H1 (cell line): ENCODE measurements at regions not wholly inside any gene's neighbourhood (a gene's known extent, or its start where the extent isn't known, plus 50 kb on each side); places are given as distances from the start of the nearest gene placed in this dataset.

Experiments used
- CTCF ChIA-PET: fragments of 300-600 bp; sonication (Branson Sonifier 250); formaldehyde crosslinking; loops from one replicate; lab custom pipeline; 2021; ENCODE audit not compliant: partially characterized antibody; lab: Charles Lee
- POLR2A ChIA-PET: fragments of 300-600 bp; sonication (Branson Sonifier 250); formaldehyde crosslinking; loops from one replicate; lab custom pipeline; 2021; ENCODE audit warnings: inconsistent platforms; ENCODE audit not compliant: partially characterized antibody; lab: Charles Lee
- DNase-seq, 2 experiments: peaks; one replicate each; pipeline versions ENCODE4 v3.0.0 to v3.0.0-alpha.2; 2010 to 2022; ENCODE audit warnings: low spot score in 2 of 2, low read depth in 1 of 2, mixed read lengths in 1 of 2
- FAIRE-seq: peaks from 2 replicates; lab custom pipeline; 2011; peaks lifted over from hg19 to GRCh38; lab: Jason Lieb, UNC
- H2AFZ ChIP-seq: 2 replicates; pipeline ENCODE4 v1.8.1; 2012; ENCODE audit warnings: low read length, inconsistent platforms
- H2AK5ac ChIP-seq: 2 replicates; pipeline ENCODE4 v1.6.1; 2013; ENCODE audit warnings: low read depth, low read length
- H2BK120ac ChIP-seq: replicated peaks from 2 replicates; pipeline ENCODE3; 2013; ENCODE audit warnings: low read depth, low read length, inconsistent platforms
- H2BK12ac ChIP-seq: 2 replicates; pipeline ENCODE4 v1.6.1; 2013; ENCODE audit warnings: low read depth, low read length
- H2BK15ac ChIP-seq: 2 replicates; pipeline ENCODE4 v1.6.1; 2013; ENCODE audit warnings: low read length
- H2BK20ac ChIP-seq: 2 replicates; pipeline ENCODE4 v1.6.1; 2013; ENCODE audit warnings: low read length
- H2BK5ac ChIP-seq: 2 replicates; pipeline ENCODE4 v1.6.1; 2013; ENCODE audit warnings: low read depth, low read length
- H3K14ac ChIP-seq: 2 replicates; pipeline ENCODE4 v1.6.1; 2013; ENCODE audit warnings: inconsistent platforms; ENCODE audit not compliant: insufficient read length
- H3K18ac ChIP-seq: 2 replicates; pipeline ENCODE4 v1.6.1; 2013; ENCODE audit warnings: low read length; ENCODE audit errors: extremely low read depth
- H3K23ac ChIP-seq: 2 replicates; pipeline ENCODE4 v1.6.1; 2013; ENCODE audit warnings: inconsistent platforms; ENCODE audit not compliant: insufficient read length
- H3K23me2 ChIP-seq: 2 replicates; pipeline ENCODE4 v1.6.1; 2013; ENCODE audit warnings: low read depth, low read length
- H3K27ac ChIP-seq: 2 replicates; pipeline ENCODE4 v1.6.1; 2011; ENCODE audit warnings: low read depth, low read length, inconsistent platforms
- H3K27me3 ChIP-seq, 4 experiments: replicated peaks in 1 of 4; 1 replicate in 1 of 4; 2 replicates in 3 of 4; pipeline versions ENCODE4 v1.6.1 to v1.8.1; 2011 to 2013; ENCODE audit warnings: low read length in 3 of 4, mild to moderate bottlenecking in 3 of 4, inconsistent platforms in 2 of 4, mixed read lengths in 2 of 4, moderate library complexity in 1 of 4; ENCODE audit not compliant: control insufficient read depth in 3 of 4, insufficient read depth in 3 of 4; ENCODE audit errors: extremely low read depth in 1 of 4
- H3K36me3 ChIP-seq, 4 experiments: 2 replicates each; pipeline versions ENCODE4 v1.6.1 to v1.8.1; 2011 to 2013; ENCODE audit warnings: mild to moderate bottlenecking in 4 of 4, low read length in 3 of 4, moderate library complexity in 2 of 4, control low read depth in 1 of 4, inconsistent platforms in 1 of 4; ENCODE audit not compliant: insufficient read depth in 4 of 4, control insufficient read depth in 2 of 4
- H3K4ac ChIP-seq: replicated peaks from 2 replicates; pipeline ENCODE3; 2013; ENCODE audit warnings: low read length, low read depth, mixed read lengths, inconsistent platforms; ENCODE audit not compliant: insufficient read length
- H3K4me1 ChIP-seq, 4 experiments: replicated peaks in 1 of 4; 1 replicate in 1 of 4; 2 replicates in 3 of 4; pipeline versions ENCODE4 v1.6.1 to v1.8.1; 2011 to 2013; ENCODE audit warnings: low read length in 3 of 4, inconsistent platforms in 2 of 4, mixed read lengths in 1 of 4; ENCODE audit not compliant: insufficient read depth in 4 of 4, control insufficient read depth in 3 of 4
- H3K4me2 ChIP-seq, 2 experiments: 2 replicates each; pipeline versions ENCODE4 v1.6.1 to v1.8.1; 2011 to 2013; ENCODE audit warnings: low read depth in 2 of 2, low read length in 2 of 2, control low read depth in 1 of 2, inconsistent platforms in 1 of 2, mild to moderate bottlenecking in 1 of 2; ENCODE audit not compliant: insufficient read depth in 1 of 2
- H3K4me3 ChIP-seq, 4 experiments: fragments of 200-600, 300-600 bp in 1 of 4; sonication (generic), shearing (Covaris generic), sonication (Bioruptor Twin) in 1 of 4; 2 replicates each; pipeline versions ENCODE4 v1.5.1 to v1.8.1; 2011 to 2016; ENCODE audit warnings: low read length in 4 of 4, low read depth in 3 of 4, control low read depth in 2 of 4, inconsistent platforms in 2 of 4, mild to moderate bottlenecking in 2 of 4, mixed read lengths in 1 of 4, moderate library complexity in 1 of 4; ENCODE audit not compliant: insufficient read depth in 2 of 4; ENCODE audit errors: extremely low read depth in 1 of 4
- H3K56ac ChIP-seq: replicated peaks from 2 replicates; pipeline ENCODE3; 2013; ENCODE audit warnings: low read depth, mild to moderate bottlenecking, mixed read lengths, low read length, inconsistent platforms; ENCODE audit not compliant: insufficient read length
- H3K79me1 ChIP-seq: 2 replicates; pipeline ENCODE4 v1.6.1; 2013; ENCODE audit warnings: low read depth, low read length, control low read depth
- H3K79me2 ChIP-seq, 2 experiments: 2 replicates each; pipeline versions ENCODE4 v1.6.1 to v1.8.1; 2012 to 2013; ENCODE audit warnings: low read length in 2 of 2, mild to moderate bottlenecking in 2 of 2, inconsistent platforms in 1 of 2; ENCODE audit not compliant: insufficient read depth in 2 of 2, control insufficient read depth in 1 of 2
- H3K9ac ChIP-seq, 4 experiments: replicated peaks in 1 of 4; 1 replicate in 1 of 4; 2 replicates in 3 of 4; pipeline versions ENCODE4 v1.6.1 to v1.8.1; 2011 to 2013; ENCODE audit warnings: low read depth in 3 of 4, low read length in 3 of 4, control low read depth in 2 of 4, mild to moderate bottlenecking in 2 of 4, moderate library complexity in 2 of 4, inconsistent platforms in 1 of 4; ENCODE audit errors: extremely low read depth in 1 of 4
- H3K9me3 ChIP-seq, 2 experiments: 2 replicates each; pipeline versions ENCODE4 v1.6.1 to v1.8.1; 2012 to 2013; ENCODE audit warnings: mild to moderate bottlenecking in 2 of 2, moderate library complexity in 2 of 2, control low read depth in 1 of 2, inconsistent platforms in 1 of 2, low read depth in 1 of 2, low read length in 1 of 2, mixed read lengths in 1 of 2; ENCODE audit not compliant: insufficient read depth in 2 of 2
- H4K20me1 ChIP-seq, 2 experiments: replicated peaks in 1 of 2; 2 replicates each; pipeline versions ENCODE3 to v1.8.1; 2011 to 2013; ENCODE audit warnings: inconsistent platforms in 2 of 2, low read length in 2 of 2, mild to moderate bottlenecking in 1 of 2; ENCODE audit not compliant: insufficient read depth in 2 of 2, control insufficient read depth in 1 of 2
- H4K5ac ChIP-seq: 2 replicates; pipeline ENCODE4 v1.6.1; 2013; ENCODE audit warnings: low read length, low read depth, mixed read lengths, inconsistent platforms; ENCODE audit not compliant: insufficient read length
- H4K8ac ChIP-seq: 2 replicates; pipeline ENCODE4 v1.8.0; 2013; ENCODE audit warnings: mild to moderate bottlenecking, moderate library complexity, low read length, inconsistent platforms; ENCODE audit not compliant: insufficient read depth; ENCODE audit errors: extremely low read depth
- H4K91ac ChIP-seq: replicated peaks from 2 replicates; pipeline ENCODE3; 2013; ENCODE audit warnings: low read length, mixed read lengths, inconsistent platforms; ENCODE audit not compliant: insufficient read length
- CBX5 ChIP-seq: fragments of 300-800, 300-1000 bp; sonication (generic); IDR thresholded peaks from 2 replicates; pipeline ENCODE4 v1.7.1; 2016; ENCODE audit warnings: antibody characterized with exemption, low read length, low read depth
- KDM1A ChIP-seq: fragments of 200-600, 300-600 bp; sonication (generic); IDR thresholded peaks from 2 replicates; pipeline ENCODE4 v1.7.1; 2016; ENCODE audit warnings: mild to moderate bottlenecking, low read length, borderline replicate concordance
- KDM5A ChIP-seq: fragments of 200-600 bp; IDR thresholded peaks from 2 replicates; pipeline ENCODE4 v1.7.1; 2012; ENCODE audit warnings: mild to moderate bottlenecking, low read length, inconsistent platforms, mixed read lengths
- NANOG ChIP-seq: IDR thresholded peaks from 2 replicates; pipeline ENCODE4 v1.6.1; 2011; ENCODE audit warnings: low read length, low read depth, mild to moderate bottlenecking, inconsistent platforms; ENCODE audit not compliant: insufficient read depth, poor library complexity, severe bottlenecking
- RAD21 ChIP-seq, 2 experiments: IDR thresholded peaks in 1 of 2; conservative IDR thresholded peaks in 1 of 2; 2 replicates each; pipeline ENCODE4 v1.6.1; 2011; ENCODE audit warnings: low read depth in 2 of 2, low read length in 2 of 2, improper control_type of control experiment in 1 of 2, inconsistent platforms in 1 of 2, mild to moderate bottlenecking in 1 of 2, moderate library complexity in 1 of 2
- RBBP5 ChIP-seq: IDR thresholded peaks from 2 replicates; pipeline ENCODE4 v1.7.1; 2012; ENCODE audit warnings: low read depth, mild to moderate bottlenecking, inconsistent platforms, low read length, moderate library complexity, borderline replicate concordance
- RFX5 ChIP-seq: IDR thresholded peaks from 2 replicates; pipeline ENCODE4 v1.6.1; 2011; ENCODE audit warnings: low read depth, low read length, improper control_type of control experiment, borderline replicate concordance
- RXRA ChIP-seq: IDR thresholded peaks from 2 replicates; pipeline ENCODE4 v1.6.1; 2011; ENCODE audit warnings: low read depth, mild to moderate bottlenecking, low read length, moderate library complexity; ENCODE audit not compliant: insufficient read depth
- SP2 ChIP-seq: IDR thresholded peaks from 2 replicates; pipeline ENCODE4 v1.6.1; 2012; ENCODE audit warnings: mild to moderate bottlenecking, low read length, inconsistent platforms
- TCF12 ChIP-seq: IDR thresholded peaks from 2 replicates; pipeline ENCODE4 v1.6.1; 2011; ENCODE audit warnings: low read depth, mild to moderate bottlenecking, low read length
- WGBS, 2 experiments: shearing (Covaris generic) in 1 of 2; methylation state at CpG; one replicate each; pipeline versions ENCODE4 v1.1.6 to v1.1.7; 2013 to 2015; ENCODE audit warnings: low lambda C conversion rate in 2 of 2, mixed read lengths in 2 of 2, inconsistent platforms in 1 of 2, low coverage in 1 of 2, missing lambda C conversion rate in 1 of 2; ENCODE audit not compliant: insufficient replicate concordance in 2 of 2, insufficient coverage in 1 of 2, insufficient read length in 1 of 2; ENCODE audit errors: extremely low coverage in 1 of 2, missing lambda C conversion rate in 1 of 2; 5-methylcytosine and 5-hydroxymethylcytosine counted together
- TF ChIP-seq, protein P1 (sequence below): IDR thresholded peaks from 2 replicates; pipeline ENCODE4 v1.6.1; 2011; ENCODE audit warnings: low read length, improper control_type of control experiment
- TF ChIP-seq, protein P2 (sequence below): IDR thresholded peaks from 2 replicates; pipeline ENCODE4 v1.6.1; 2012; ENCODE audit warnings: low read length, inconsistent platforms

DNA sequence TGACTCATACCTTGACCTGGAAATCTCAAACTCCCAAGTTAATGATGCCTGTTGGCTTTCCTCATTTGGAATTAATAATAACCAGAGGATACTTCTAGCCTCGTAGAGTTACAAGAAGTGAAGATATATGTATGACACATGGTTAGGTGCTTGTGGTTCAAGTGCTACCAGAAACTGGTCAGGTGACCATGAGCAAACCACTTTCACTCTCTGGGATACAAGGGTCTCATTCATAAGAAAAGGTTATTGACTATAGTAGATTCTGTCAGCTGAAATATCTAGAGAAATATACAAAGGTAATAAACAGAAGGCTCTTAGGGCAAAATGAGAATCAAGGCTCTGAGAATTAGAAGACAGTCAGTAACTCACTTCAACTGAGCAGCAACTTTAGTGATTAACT, 233.3 kb downstream of the KCNA4 start:
- Histone ChIP-seq H3K18ac (no peak overlapping the region), H3K27me3 (no peaks in the 10 kb centered on the region), H4K8ac (no peak overlapping the region), H3K27ac (no peak overlapping the region), H2BK12ac (no peak overlapping the region), H3K4me2 (no peak overlapping the region), H3K14ac (no peak overlapping the region), H2BK15ac (no peak overlapping the region), H2BK120ac (no peak overlapping the region), H2AK5ac (no peak overlapping the region), H4K5ac (no peak overlapping the region), H3K56ac (no peak overlapping the region), H3K9me3 (no peaks in the 10 kb centered on the region), H3K4me3 (no peak overlapping the region), H3K36me3 (no peaks in the 10 kb centered on the region), H3K79me2 (no peaks in the 10 kb centered on the region), H3K4ac (no peak overlapping the region), H3K23ac (no peak overlapping the region), H2AFZ (no peak overlapping the region), H3K4me1 (peaks cover 0 to 10% (median 2%) of the 10 kb centered on the region in 4 experiments; a peak in 2 of 7 replicates), H4K20me1 (no peaks in the 10 kb centered on the region), H4K91ac (no peak overlapping the region), H2BK5ac (no peak overlapping the region), H3K9ac (no peak overlapping the region), H3K23me2 (no peaks in the 10 kb centered on the region), H3K79me1 (no peaks in the 10 kb centered on the region), H2BK20ac (no peak overlapping the region)
- ChIA-PET POLR2A (no interaction called here), CTCF (no interaction called here)
- FAIRE-seq, result no peak
- WGBS, 2 experiments, result 90% methylated on average over 1 of the region's 1 CpG; no CpG with 5 or more reads in 1 of the 2 experiments
- DNase-seq, result no peak
- TF ChIP-seq SP2 (no peak), KDM1A (no peak), RFX5 (no peak), RXRA (no peak), TCF12 (no peak), KDM5A (no peak), RBBP5 (no peak), CBX5 (no peak), RAD21 (IDR thresholded peaks at IDR 0.05 in 1 of 2, conservative IDR thresholded peaks at IDR 0.05 in 1 of 2; ENCODE audit: low read depth in 2 of 2, low read length in 2 of 2) (no peak), NANOG (no peak)
- TF ChIP-seq, protein P1, sequence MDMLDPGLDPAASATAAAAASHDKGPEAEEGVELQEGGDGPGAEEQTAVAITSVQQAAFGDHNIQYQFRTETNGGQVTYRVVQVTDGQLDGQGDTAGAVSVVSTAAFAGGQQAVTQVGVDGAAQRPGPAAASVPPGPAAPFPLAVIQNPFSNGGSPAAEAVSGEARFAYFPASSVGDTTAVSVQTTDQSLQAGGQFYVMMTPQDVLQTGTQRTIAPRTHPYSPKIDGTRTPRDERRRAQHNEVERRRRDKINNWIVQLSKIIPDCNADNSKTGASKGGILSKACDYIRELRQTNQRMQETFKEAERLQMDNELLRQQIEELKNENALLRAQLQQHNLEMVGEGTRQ, result no peak
- TF ChIP-seq, protein P2, sequence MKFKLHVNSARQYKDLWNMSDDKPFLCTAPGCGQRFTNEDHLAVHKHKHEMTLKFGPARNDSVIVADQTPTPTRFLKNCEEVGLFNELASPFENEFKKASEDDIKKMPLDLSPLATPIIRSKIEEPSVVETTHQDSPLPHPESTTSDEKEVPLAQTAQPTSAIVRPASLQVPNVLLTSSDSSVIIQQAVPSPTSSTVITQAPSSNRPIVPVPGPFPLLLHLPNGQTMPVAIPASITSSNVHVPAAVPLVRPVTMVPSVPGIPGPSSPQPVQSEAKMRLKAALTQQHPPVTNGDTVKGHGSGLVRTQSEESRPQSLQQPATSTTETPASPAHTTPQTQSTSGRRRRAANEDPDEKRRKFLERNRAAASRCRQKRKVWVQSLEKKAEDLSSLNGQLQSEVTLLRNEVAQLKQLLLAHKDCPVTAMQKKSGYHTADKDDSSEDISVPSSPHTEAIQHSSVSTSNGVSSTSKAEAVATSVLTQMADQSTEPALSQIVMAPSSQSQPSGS, result no peak
